ENCODE measurements at regions not wholly inside any gene's neighbourhood (a gene's known extent, or its start where the extent isn't known, plus 50 kb on each side); places are given as distances from the start of the nearest gene placed in this dataset.

- Histone ChIP-seq H3K36me3 (ENCODE audit: control insufficient read depth in 4 of 4, insufficient read depth in 3 of 4, low read depth in 1 of 4, low read length in 3 of 4) (no peaks in the 10 kb centered on the region), H3K9ac (ENCODE audit: low read depth in 1 of 2, low read length in 2 of 2) (no peak overlapping the region), H3K4me1 (ENCODE audit: control insufficient read depth in 4 of 4, insufficient read depth in 4 of 4, low read length in 3 of 4) (no peaks in the 10 kb centered on the region), H3K27me3 (ENCODE audit: control insufficient read depth in 4 of 4, insufficient read depth in 4 of 4, low read length in 3 of 4) (no peaks in the 10 kb centered on the region), H3K4me3 (ENCODE audit: low read depth in 1 of 3, low read length in 3 of 3) (no peak overlapping the region), H3K9me3 (ENCODE audit: control insufficient read depth in 4 of 4, low read length in 3 of 4) (no peaks in the 10 kb centered on the region), H3K27ac (ENCODE audit: low read depth in 1 of 2, low read length in 2 of 2) (no peak overlapping the region)
- DNase-seq (ENCODE audit: low spot score) = no peak
- TF ChIP-seq SP1 (IDR thresholded peaks at IDR 0.05) = no peak
- TF ChIP-seq RXRA (IDR thresholded peaks at IDR 0.05) = peak in 1 of 2 donors; percentile 6
- 62% methylated on average over 1 of the region's 1 CpG for WGBS
These were observed 228.1 kb upstream of the RAB6C start for GRCh38 chr2:129751409-129751808.

- H3K36me3 ChIP-seq (ENCODE audit: control insufficient read depth in 4 of 4, insufficient read depth in 3 of 4, low read depth in 1 of 4, low read length in 3 of 4) = no peaks in the 10 kb centered on the region
- no peak for TF ChIP-seq ATF3 (IDR thresholded peaks at IDR 0.05)
- no peak for TF ChIP-seq TAF1 (conservative IDR thresholded peaks at IDR 0.05)
- no peak for TF ChIP-seq ZBTB33 (IDR thresholded peaks at IDR 0.05)
- no peak for TF ChIP-seq CTCF (IDR thresholded peaks at IDR 0.05; ENCODE audit: low read depth, low read length, missing input control)
- TF ChIP-seq YY1 (IDR thresholded peaks at IDR 0.05) = no peak
- TF ChIP-seq GABPA (IDR thresholded peaks at IDR 0.05 in 1 of 2, conservative IDR thresholded peaks at IDR 0.05 in 1 of 2) = no peak
- no peak for TF ChIP-seq MAX (IDR thresholded peaks at IDR 0.05)
- TF ChIP-seq NR2F2 (IDR thresholded peaks at IDR 0.05) = no peak
- TF ChIP-seq FOXA1 (IDR thresholded peaks at IDR 0.05) = no peak
- no peak for TF ChIP-seq RXRA (IDR thresholded peaks at IDR 0.05)
- TF ChIP-seq FOXA2 (IDR thresholded peaks at IDR 0.05) = no peak
- no peak for TF ChIP-seq HNF4A (conservative IDR thresholded peaks at IDR 0.05)
- TF ChIP-seq REST (IDR thresholded peaks at IDR 0.05) = no peak
- no peak for TF ChIP-seq RAD21 (IDR thresholded peaks at IDR 0.05)
- no peak for TF ChIP-seq SP1 (IDR thresholded peaks at IDR 0.05)
- 88% methylated on average over 3 of the region's 3 CpGs for WGBS
These were observed 227.3 kb upstream of the RAB6C start for GRCh38 chr2:129752176-129752575.

More at GRCh38 chr2:129752176-129752575, 227.3 kb upstream of the RAB6C start:
- Histone ChIP-seq H3K27ac (ENCODE audit: low read depth in 1 of 2, low read length in 2 of 2) (no peak overlapping the region), H3K27me3 (ENCODE audit: control insufficient read depth in 4 of 4, insufficient read depth in 4 of 4, low read length in 3 of 4) (no peaks in the 10 kb centered on the region), H3K4me3 (ENCODE audit: low read depth in 1 of 3, low read length in 3 of 3) (no peak overlapping the region), H3K9me3 (ENCODE audit: control insufficient read depth in 4 of 4, low read length in 3 of 4) (no peaks in the 10 kb centered on the region), H3K4me1 (ENCODE audit: control insufficient read depth in 4 of 4, insufficient read depth in 4 of 4, low read length in 3 of 4) (no peaks in the 10 kb centered on the region), H3K9ac (ENCODE audit: low read depth in 1 of 2, low read length in 2 of 2) (no peak overlapping the region)
- DNase-seq (ENCODE audit: low spot score) = no peak

Data from liver (tissue), 8 donors.